ENCODE measurements at regions not wholly inside any gene's neighbourhood (a gene's known extent, or its start where the extent isn't known, plus 50 kb on each side); places are given as distances from the start of the nearest gene placed in this dataset.
"Not testable (repeated sequence)": the region's sequence is repeated elsewhere in the genome, so short reads cannot be mapped to it uniquely, and the experiment has no call there.

GRCh38 chr9:75201480-75202209 is 113.3 kb downstream of the OSTF1 start:
- no peaks in the 10 kb centered on the region for H3K27me3 ChIP-seq (ENCODE audit: control insufficient read depth, insufficient read depth, low read length)
- no peaks in the 10 kb centered on the region for H3K27me3 Mint-ChIP-seq (ENCODE audit: low read depth in 2 of 2)
- no peaks in the 10 kb centered on the region for H3K9me3 Mint-ChIP-seq
- peak overlapping the region in 1 of 2 donors; percentile 40 for H3K27ac Mint-ChIP-seq
- no peaks in the 10 kb centered on the region for H3K4me1 ChIP-seq (ENCODE audit: control insufficient read depth, insufficient read depth, low read length)
- H3K4me3 ChIP-seq (ENCODE audit: low read length): no peak overlapping the region
- ATAC-seq (no peak), DNase-seq (no peak)
- H3K36me3 ChIP-seq (ENCODE audit: control insufficient read depth, insufficient read depth, low read length): no peaks in the 10 kb centered on the region
- intact Hi-C loops (cut with micrococcal nuclease): loop anchor here (1.0 kb wide), 1 partner anchor 37 kb away; no protein-coding TSS in a partner anchor
- no peak overlapping the region for H3K4me3 Mint-ChIP-seq
- H3K36me3 Mint-ChIP-seq: no peaks in the 10 kb centered on the region
- H3K9me3 ChIP-seq (ENCODE audit: control insufficient read depth, insufficient read depth, low read length): no peaks in the 10 kb centered on the region
- peaks cover 6 to 13% of the 10 kb centered on the region in 2 donors for H3K4me1 Mint-ChIP-seq
- no peak for TF ChIP-seq CTCF (IDR thresholded peaks at IDR 0.05)
- WGBS (ENCODE audit: insufficient coverage): 80% methylated on average over 2 of the region's 3 CpGs
- no peak overlapping the region for H3K27ac ChIP-seq (ENCODE audit: low read length)

GRCh38 chr9:75207997-75208396 is 119.7 kb downstream of the OSTF1 start:
- H3K4me3 Mint-ChIP-seq; DNase-seq; H3K36me3 ChIP-seq (ENCODE audit: control insufficient read depth, insufficient read depth, low read length); H3K27me3 Mint-ChIP-seq (ENCODE audit: low read depth in 2 of 2); H3K27ac ChIP-seq (ENCODE audit: low read length); H3K4me1 ChIP-seq (ENCODE audit: control insufficient read depth, insufficient read depth, low read length); intact Hi-C loops (cut with micrococcal nuclease); H3K27me3 ChIP-seq (ENCODE audit: control insufficient read depth, insufficient read depth, low read length); H3K4me3 ChIP-seq (ENCODE audit: low read length); H3K36me3 Mint-ChIP-seq; H3K27ac Mint-ChIP-seq; H3K9me3 Mint-ChIP-seq; ATAC-seq; H3K9me3 ChIP-seq (ENCODE audit: control insufficient read depth, insufficient read depth, low read length): not testable (repeated sequence)
- WGBS (ENCODE audit: insufficient coverage): 96% methylated on average over 8 of the region's 12 CpGs
- peaks cover 7 to 11% of the 10 kb centered on the region in 2 donors for H3K4me1 Mint-ChIP-seq

- Mint-ChIP-seq H3K27ac (no peak overlapping the region), H3K27me3 (ENCODE audit: low read depth in 2 of 2) (no peaks in the 10 kb centered on the region), H3K4me1 (peaks cover 27 to 29% of the 10 kb centered on the region in 2 donors), H3K4me3 (no peak overlapping the region), H3K9me3 (no peaks in the 10 kb centered on the region), H3K36me3 (no peaks in the 10 kb centered on the region)
- TF ChIP-seq CTCF (IDR thresholded peaks at IDR 0.05): no peak
- Histone ChIP-seq H3K36me3 (ENCODE audit: control insufficient read depth, insufficient read depth, low read length) (no peaks in the 10 kb centered on the region), H3K27me3 (ENCODE audit: control insufficient read depth, insufficient read depth, low read length) (no peaks in the 10 kb centered on the region), H3K4me3 (ENCODE audit: low read length) (no peak overlapping the region), H3K9me3 (ENCODE audit: control insufficient read depth, insufficient read depth, low read length) (no peaks in the 10 kb centered on the region), H3K27ac (ENCODE audit: low read length) (no peak overlapping the region), H3K4me1 (ENCODE audit: control insufficient read depth, insufficient read depth, low read length) (no peaks in the 10 kb centered on the region)
- 50% methylated on average over 2 of the region's 3 CpGs for WGBS (ENCODE audit: insufficient coverage)
- intact Hi-C loops (cut with micrococcal nuclease): no loop called here
- ATAC-seq (no peak), DNase-seq (no peak)
Measured at GRCh38 chr9:75210215-75210614, 121.9 kb downstream of the OSTF1 start.

- H3K27ac Mint-ChIP-seq: peak overlapping the region; percentile 58 to 71
- peak in 2 of 3 donors; percentile 73 to 86 for ATAC-seq
Measured at GRCh38 chr9:75213765-75214164, 125.5 kb downstream of the OSTF1 start.

More at GRCh38 chr9:75213765-75214164, 125.5 kb downstream of the OSTF1 start:
- H3K36me3 Mint-ChIP-seq: no peaks in the 10 kb centered on the region
- H3K4me1 Mint-ChIP-seq: peaks cover 27 to 29% of the 10 kb centered on the region in 2 donors
- no peaks in the 10 kb centered on the region for H3K9me3 Mint-ChIP-seq
- H3K9me3 ChIP-seq (ENCODE audit: control insufficient read depth, insufficient read depth, low read length): no peaks in the 10 kb centered on the region
- no peaks in the 10 kb centered on the region for H3K27me3 Mint-ChIP-seq (ENCODE audit: low read depth in 2 of 2)
- peak overlapping the region; percentile 23 for H3K4me3 Mint-ChIP-seq
- H3K27ac ChIP-seq (ENCODE audit: low read length): no peak overlapping the region
- no peak for DNase-seq
- intact Hi-C loops (cut with micrococcal nuclease): no loop called here
- no peaks in the 10 kb centered on the region for H3K27me3 ChIP-seq (ENCODE audit: control insufficient read depth, insufficient read depth, low read length)
- H3K4me1 ChIP-seq (ENCODE audit: control insufficient read depth, insufficient read depth, low read length): no peaks in the 10 kb centered on the region
- no peaks in the 10 kb centered on the region for H3K36me3 ChIP-seq (ENCODE audit: control insufficient read depth, insufficient read depth, low read length)
- no peak for TF ChIP-seq CTCF (IDR thresholded peaks at IDR 0.05)
- H3K4me3 ChIP-seq (ENCODE audit: low read length): no peak overlapping the region
- WGBS (ENCODE audit: insufficient coverage): 71% methylated on average over 3 of the region's 3 CpGs

All from natural killer cell (primary cell).